ENCODE measurements at regions not wholly inside any gene's neighbourhood (a gene's known extent, or its start where the extent isn't known, plus 50 kb on each side); places are given as distances from the start of the nearest gene placed in this dataset.

- Mint-ChIP-seq H3K27ac (no peak overlapping the region), H3K36me3 (ENCODE audit: insufficient read depth) (peaks cover 3% of the 10 kb centered on the region), H3K27me3 (peaks cover 20 to 34% of the 10 kb centered on the region in 2 donors), H3K9me3 (peaks cover 0 to 3% of the 10 kb centered on the region in 2 donors), H3K4me1 (ENCODE audit: low read depth in 2 of 2) (no peaks in the 10 kb centered on the region), H3K4me3 (no peak overlapping the region)
- DNase-seq (no peak), ATAC-seq (replicated peaks) (no peak)
Observed at GRCh38 chr10:128233422-128233821, 107.2 kb upstream of the MKI67 start.

- no peak overlapping the region for H3K27ac Mint-ChIP-seq
- no peaks in the 10 kb centered on the region for H3K4me1 Mint-ChIP-seq (ENCODE audit: low read depth in 2 of 2)
- ATAC-seq (replicated peaks): no peak
- peaks cover 0 to 3% of the 10 kb centered on the region in 2 donors for H3K9me3 Mint-ChIP-seq
- peaks cover 10 to 19% of the 10 kb centered on the region in 2 donors for H3K27me3 Mint-ChIP-seq
- H3K4me3 Mint-ChIP-seq: no peak overlapping the region
- no peak for DNase-seq
- H3K36me3 Mint-ChIP-seq (ENCODE audit: insufficient read depth): no peaks in the 10 kb centered on the region
Observed at GRCh38 chr10:128237710-128238109, 111.5 kb upstream of the MKI67 start.

DNA sequence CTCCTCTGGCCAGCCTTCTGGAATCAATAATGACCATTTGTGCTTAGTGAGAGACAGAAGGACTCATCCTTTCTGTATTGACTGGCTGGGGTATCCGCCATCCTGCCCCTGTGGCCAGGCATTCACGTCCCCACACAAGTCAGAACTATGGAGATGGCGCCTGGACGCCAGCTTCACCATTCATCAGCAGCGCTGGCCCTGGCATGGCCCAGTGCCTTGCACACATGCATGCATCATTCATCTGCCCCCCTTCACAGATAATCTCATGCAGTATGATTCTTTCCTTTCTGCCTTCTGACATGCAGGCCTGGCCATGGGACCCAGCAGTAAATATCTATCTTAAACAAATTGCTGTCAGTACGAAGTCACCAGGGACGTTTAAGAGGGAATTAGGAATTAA is 114.8 kb upstream of the MKI67 start:
- no peak for ATAC-seq (replicated peaks)
- no peak overlapping the region for H3K4me3 Mint-ChIP-seq
- no peak for DNase-seq
- H3K36me3 Mint-ChIP-seq (ENCODE audit: insufficient read depth): no peaks in the 10 kb centered on the region
- no peaks in the 10 kb centered on the region for H3K4me1 Mint-ChIP-seq (ENCODE audit: low read depth in 2 of 2)
- H3K27me3 Mint-ChIP-seq: peaks cover 16 to 21% of the 10 kb centered on the region in 2 donors
- no peaks in the 10 kb centered on the region for H3K9me3 Mint-ChIP-seq
- no peak overlapping the region for H3K27ac Mint-ChIP-seq

DNA sequence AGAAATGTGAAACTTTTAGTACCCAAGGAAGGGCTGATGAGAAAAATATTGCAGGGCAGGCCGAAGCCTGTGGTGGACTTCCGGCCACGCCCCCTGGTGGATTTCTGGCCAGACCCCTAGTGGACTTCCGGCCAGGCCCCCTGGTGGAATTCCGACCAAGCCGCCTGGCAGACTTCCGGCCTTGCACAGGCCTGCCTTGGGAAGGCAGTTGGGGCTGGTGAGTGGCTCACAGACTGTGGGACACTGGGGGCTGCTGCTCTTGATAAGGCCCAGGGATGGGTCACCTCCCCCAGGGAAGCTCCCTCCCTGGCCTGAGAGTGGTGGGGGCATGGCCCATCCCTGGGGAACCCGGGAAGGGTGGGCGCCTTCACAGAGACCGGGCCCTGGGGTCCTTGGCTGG is 116.4 kb upstream of the MKI67 start:
- H3K36me3 Mint-ChIP-seq (ENCODE audit: insufficient read depth): no peaks in the 10 kb centered on the region
- H3K27me3 Mint-ChIP-seq: peaks cover 12 to 22% of the 10 kb centered on the region in 2 donors
- ATAC-seq (replicated peaks) (no peak), DNase-seq (no peak)
- no peak overlapping the region for H3K27ac Mint-ChIP-seq
- H3K9me3 Mint-ChIP-seq: no peaks in the 10 kb centered on the region
- no peak overlapping the region for H3K4me3 Mint-ChIP-seq
- H3K4me1 Mint-ChIP-seq (ENCODE audit: low read depth in 2 of 2): no peaks in the 10 kb centered on the region

DNA sequence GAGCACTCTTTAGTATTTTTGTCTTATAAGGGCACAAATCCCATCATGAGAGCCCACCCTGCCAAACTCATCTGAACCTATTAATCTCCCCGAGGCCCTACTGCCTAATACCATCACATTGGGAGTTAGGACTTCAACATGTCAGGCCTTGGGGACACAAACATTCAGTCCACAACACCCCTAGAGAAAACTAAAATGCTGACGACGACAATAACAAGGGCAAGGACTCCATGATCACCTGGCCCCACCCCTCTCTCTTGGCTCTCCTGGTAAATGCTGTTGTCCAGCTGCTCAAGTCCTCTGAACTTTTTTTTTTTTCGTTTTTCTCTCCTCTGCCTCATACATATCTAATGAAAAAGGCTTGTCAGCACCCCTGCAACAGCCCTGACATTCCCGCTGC is 118.8 kb upstream of the MKI67 start:
- no peaks in the 10 kb centered on the region for H3K36me3 Mint-ChIP-seq (ENCODE audit: insufficient read depth)
- H3K27me3 Mint-ChIP-seq: peaks cover 7 to 22% of the 10 kb centered on the region in 2 donors
- H3K9me3 Mint-ChIP-seq: no peaks in the 10 kb centered on the region
- no peak overlapping the region for H3K27ac Mint-ChIP-seq
- no peaks in the 10 kb centered on the region for H3K4me1 Mint-ChIP-seq (ENCODE audit: low read depth in 2 of 2)
- no peak for ATAC-seq (replicated peaks)
- H3K4me3 Mint-ChIP-seq: no peak overlapping the region
- no peak for DNase-seq

- no peaks in the 10 kb centered on the region for H3K4me1 Mint-ChIP-seq (ENCODE audit: low read depth in 2 of 2)
- no peak for ATAC-seq (replicated peaks)
- H3K36me3 Mint-ChIP-seq (ENCODE audit: insufficient read depth): no peaks in the 10 kb centered on the region
- DNase-seq: no peak
- H3K9me3 Mint-ChIP-seq: no peaks in the 10 kb centered on the region
- H3K4me3 Mint-ChIP-seq: no peak overlapping the region
- no peak overlapping the region for H3K27ac Mint-ChIP-seq
- peaks cover 7 to 22% of the 10 kb centered on the region in 2 donors for H3K27me3 Mint-ChIP-seq
Observed at GRCh38 chr10:128247576-128247975, 121.4 kb upstream of the MKI67 start.

DNA sequence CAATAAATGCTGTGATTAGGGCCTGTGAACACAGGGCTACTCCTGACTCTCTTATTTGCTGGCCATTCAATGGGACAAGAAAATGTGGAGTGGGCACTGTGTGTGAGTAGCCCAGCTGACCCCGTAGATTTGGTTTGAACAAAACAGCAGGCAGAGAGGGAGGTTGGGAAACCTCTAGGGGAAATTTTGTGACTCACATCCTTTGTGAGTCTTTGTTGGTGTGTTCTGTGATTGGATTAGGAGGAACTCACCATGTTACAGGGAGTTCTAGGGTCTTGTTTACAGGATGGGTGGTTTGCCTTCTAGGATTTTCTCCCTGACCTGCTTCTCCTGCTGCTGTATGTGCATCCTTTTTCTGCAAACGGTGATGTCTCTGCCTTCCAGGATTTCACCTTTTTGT is 128.3 kb upstream of the MKI67 start:
- Mint-ChIP-seq H3K4me1 (ENCODE audit: low read depth in 2 of 2) (no peaks in the 10 kb centered on the region), H3K9me3 (no peaks in the 10 kb centered on the region), H3K4me3 (no peak overlapping the region), H3K27ac (no peak overlapping the region), H3K27me3 (peaks cover 6 to 29% of the 10 kb centered on the region in 2 donors), H3K36me3 (ENCODE audit: insufficient read depth) (no peaks in the 10 kb centered on the region)
- DNase-seq: no peak
- ATAC-seq (replicated peaks): no peak

- DNase-seq (no peak), ATAC-seq (replicated peaks) (no peak)
- Mint-ChIP-seq H3K27me3 (peaks cover 8 to 52% of the 10 kb centered on the region in 2 donors), H3K9me3 (no peaks in the 10 kb centered on the region), H3K4me3 (no peak overlapping the region), H3K36me3 (ENCODE audit: insufficient read depth) (peaks cover 3% of the 10 kb centered on the region), H3K4me1 (ENCODE audit: low read depth in 2 of 2) (no peaks in the 10 kb centered on the region), H3K27ac (no peak overlapping the region)
Observed at GRCh38 chr10:128257428-128257827, 131.2 kb upstream of the MKI67 start.

DNA sequence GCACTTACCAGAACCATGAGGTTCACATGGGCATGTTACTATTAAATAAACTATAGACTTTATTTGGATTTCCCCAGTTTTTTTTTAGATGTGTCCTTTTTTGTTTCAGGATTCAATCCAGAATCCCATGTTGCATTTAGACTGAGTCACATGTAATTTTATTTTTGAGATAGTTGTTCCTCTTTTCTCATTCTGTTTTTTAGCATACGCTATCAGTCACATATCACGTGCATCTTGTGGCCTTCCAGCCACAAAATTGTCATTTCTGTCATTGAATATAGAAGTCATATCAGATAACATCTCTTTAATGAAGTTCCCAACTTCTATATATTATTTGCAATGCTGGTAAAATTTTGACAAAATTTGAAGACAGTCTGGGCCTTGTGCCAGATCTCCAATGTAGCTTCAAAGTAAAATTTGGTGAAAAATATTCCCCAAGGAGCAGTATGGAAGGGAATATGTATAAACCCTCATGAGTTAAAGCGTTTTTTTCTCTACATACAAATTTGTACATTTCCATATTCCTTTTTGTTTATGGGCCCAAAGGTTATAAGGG is 132.3 kb upstream of the MKI67 start:
- Mint-ChIP-seq H3K4me1 (ENCODE audit: low read depth in 2 of 2) (no peaks in the 10 kb centered on the region), H3K36me3 (ENCODE audit: insufficient read depth) (peaks cover 3% of the 10 kb centered on the region), H3K27me3 (peaks cover 19 to 62% of the 10 kb centered on the region in 2 donors), H3K4me3 (no peak overlapping the region), H3K27ac (no peak overlapping the region), H3K9me3 (no peaks in the 10 kb centered on the region)
- ATAC-seq (replicated peaks): no peak
- DNase-seq: no peak

GRCh38 chr10:128263891-128264688 is 137.9 kb upstream of the MKI67 start:
- peak in 2 of 3 experiments; percentile 6 to 40 for DNase-seq
- Mint-ChIP-seq H3K36me3 (ENCODE audit: insufficient read depth) (peaks cover 3% of the 10 kb centered on the region), H3K27ac (no peak overlapping the region), H3K4me1 (ENCODE audit: low read depth in 2 of 2) (peaks cover 2 to 3% of the 10 kb centered on the region in 2 donors), H3K4me3 (no peak overlapping the region), H3K9me3 (no peaks in the 10 kb centered on the region), H3K27me3 (peaks cover 63 to 92% of the 10 kb centered on the region in 2 donors)
- ATAC-seq (replicated peaks): peak; percentile 29

DNA sequence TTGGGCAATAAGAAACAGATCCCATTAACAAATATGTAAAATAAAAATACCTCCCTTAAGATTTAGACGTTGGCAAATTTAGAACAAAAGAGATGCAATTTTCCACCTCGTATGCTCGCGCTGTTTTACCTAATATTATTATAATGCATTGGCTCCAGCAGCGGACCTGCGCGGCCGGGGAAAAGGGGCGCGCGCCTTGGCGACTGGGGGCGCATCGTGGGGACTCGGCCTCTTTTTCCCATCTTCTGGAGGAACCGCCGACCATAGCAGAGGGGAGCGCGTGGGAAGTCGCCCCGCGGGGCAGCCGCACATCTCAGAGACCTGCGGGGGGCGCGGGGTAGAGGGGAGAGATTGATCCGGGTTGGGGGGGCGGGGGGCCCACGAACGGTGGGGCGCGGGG is 139.4 kb upstream of the MKI67 start:
- H3K4me3 Mint-ChIP-seq: no peak overlapping the region
- DNase-seq (no peak), ATAC-seq (replicated peaks) (no peak)
- peaks cover 3% of the 10 kb centered on the region for H3K36me3 Mint-ChIP-seq (ENCODE audit: insufficient read depth)
- H3K27me3 Mint-ChIP-seq: peaks cover 78 to 97% of the 10 kb centered on the region in 2 donors
- no peak overlapping the region for H3K27ac Mint-ChIP-seq
- H3K9me3 Mint-ChIP-seq: no peaks in the 10 kb centered on the region
- peaks cover 2 to 3% of the 10 kb centered on the region in 2 donors for H3K4me1 Mint-ChIP-seq (ENCODE audit: low read depth in 2 of 2)

DNA sequence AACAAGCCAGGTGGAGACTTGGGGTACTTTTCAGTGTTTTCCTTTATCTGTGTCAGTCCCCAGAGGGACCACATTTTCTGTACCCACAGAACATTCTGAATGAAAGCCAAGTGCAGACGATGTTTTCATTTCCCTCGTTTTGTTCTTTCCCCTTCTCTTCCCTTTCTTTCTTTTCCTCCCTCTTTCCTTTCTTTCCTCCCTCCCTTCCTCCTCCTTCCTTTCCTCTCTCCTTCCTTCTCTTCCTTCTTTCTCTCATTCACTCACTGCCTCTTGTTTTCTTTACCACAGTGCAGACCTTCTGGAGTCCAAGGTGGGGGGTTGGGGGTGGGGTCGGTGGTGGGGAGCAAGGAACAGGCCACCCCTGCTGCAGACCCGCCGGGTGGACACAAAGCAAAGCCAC is 141.4 kb upstream of the MKI67 start:
- Mint-ChIP-seq H3K27me3 (peaks cover 94 to 100% of the 10 kb centered on the region in 2 donors), H3K4me1 (ENCODE audit: low read depth in 2 of 2) (peaks cover 3% of the 10 kb centered on the region in 2 donors), H3K27ac (no peak overlapping the region), H3K36me3 (ENCODE audit: insufficient read depth) (no peaks in the 10 kb centered on the region), H3K9me3 (no peaks in the 10 kb centered on the region), H3K4me3 (no peak overlapping the region)
- no peak for DNase-seq
- no peak for ATAC-seq (replicated peaks)

GRCh38 chr10:128268015-128268722 is 141.9 kb upstream of the MKI67 start:
- no peak for DNase-seq

GRCh38 chr10:128274938-128275337 is 148.7 kb upstream of the MKI67 start:
- ATAC-seq (replicated peaks): no peak
- Mint-ChIP-seq H3K27me3 (peaks cover 70 to 79% of the 10 kb centered on the region in 2 donors), H3K4me1 (ENCODE audit: low read depth in 2 of 2) (peaks cover 5 to 8% of the 10 kb centered on the region in 2 donors), H3K27ac (no peak overlapping the region), H3K36me3 (ENCODE audit: insufficient read depth) (no peaks in the 10 kb centered on the region), H3K4me3 (peak overlapping the region; percentile 51 to 56), H3K9me3 (no peaks in the 10 kb centered on the region)
- DNase-seq: no peak

More at GRCh38 chr10:128268015-128268722, 141.9 kb upstream of the MKI67 start:
- Mint-ChIP-seq H3K4me1 (ENCODE audit: low read depth in 2 of 2) (peaks cover 3% of the 10 kb centered on the region in 2 donors), H3K4me3 (no peak overlapping the region), H3K27me3 (peaks cover 91 to 100% of the 10 kb centered on the region in 2 donors), H3K9me3 (no peaks in the 10 kb centered on the region), H3K36me3 (ENCODE audit: insufficient read depth) (no peaks in the 10 kb centered on the region), H3K27ac (no peak overlapping the region)
- no peak for ATAC-seq (replicated peaks)

Data from effector memory CD8-positive, alpha-beta T cell (primary cell).